Activated naive CD4-positive, alpha-beta T cell treated with anti-CD3 and anti-CD28 coated beads, Interleukin-2, amount 50 U/mL, for 24 hours (primary cell): ENCODE measurements at regions not wholly inside any gene's neighbourhood (a gene's known extent, or its start where the extent isn't known, plus 50 kb on each side); places are given as distances from the start of the nearest gene placed in this dataset.

Experiments
- H3K27ac Mint-ChIP-seq: one replicate; pipeline ENCODE4 v1.8.0; 2021; ENCODE audit warnings: mild to moderate bottlenecking, mixed read lengths
- H3K27me3 Mint-ChIP-seq: one replicate; pipeline ENCODE4 v1.8.0; 2021; ENCODE audit warnings: mixed read lengths
- H3K36me3 Mint-ChIP-seq: one replicate; pipeline ENCODE4 v1.8.0; 2021; ENCODE audit warnings: mixed read lengths
- H3K4me1 Mint-ChIP-seq: one replicate; pipeline ENCODE4 v1.8.0; 2021; ENCODE audit warnings: mixed read lengths
- H3K4me3 Mint-ChIP-seq: one replicate; pipeline ENCODE4 v1.8.0; 2021; ENCODE audit warnings: mild to moderate bottlenecking, mixed read lengths
- H3K9me3 Mint-ChIP-seq: one replicate; pipeline ENCODE4 v1.8.0; 2021; ENCODE audit warnings: mixed read lengths

DNA sequence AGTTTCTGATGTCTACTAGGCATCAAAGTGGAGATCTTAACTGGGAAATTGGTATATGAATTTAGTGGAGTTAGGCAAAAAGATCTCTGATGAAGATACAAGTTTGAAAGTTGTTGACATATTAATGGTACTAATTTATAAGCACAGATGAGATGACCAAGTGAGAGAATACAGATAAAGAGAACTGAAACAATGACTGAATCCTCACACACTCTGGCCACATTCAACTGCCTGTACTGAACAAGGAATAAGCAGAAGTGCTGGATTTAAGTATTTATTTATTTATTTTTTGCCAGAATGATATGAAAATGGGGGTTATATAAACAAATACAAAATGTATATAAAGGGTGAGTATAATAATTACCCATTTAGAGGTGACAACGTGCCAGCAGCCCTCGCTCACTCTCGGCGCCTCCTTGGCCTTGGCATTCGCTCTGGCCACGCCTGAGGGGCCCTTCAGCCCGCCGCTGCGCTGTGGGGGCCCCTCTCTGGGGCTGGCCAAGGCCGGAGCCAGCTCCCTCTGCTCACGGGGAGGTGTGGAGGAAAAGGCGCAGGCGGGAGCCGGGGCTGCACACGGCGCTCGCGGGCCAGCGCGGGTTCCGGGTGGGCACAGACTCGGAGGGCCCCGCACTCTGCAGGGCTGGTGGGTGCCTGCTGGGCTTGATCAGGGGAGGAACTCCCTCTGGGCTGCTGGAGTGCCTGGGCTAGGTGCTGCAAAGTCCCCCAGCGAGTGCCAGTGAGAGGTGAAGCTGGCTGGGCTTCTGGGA, 1363.9 kb upstream of the CRIM1 start:
- no peak overlapping the region for H3K4me3 Mint-ChIP-seq
- H3K4me1 Mint-ChIP-seq: no peaks in the 10 kb centered on the region
- H3K36me3 Mint-ChIP-seq: no peaks in the 10 kb centered on the region
- H3K9me3 Mint-ChIP-seq: peaks cover 8% of the 10 kb centered on the region
- no peaks in the 10 kb centered on the region for H3K27me3 Mint-ChIP-seq
- no peak overlapping the region for H3K27ac Mint-ChIP-seq

DNA sequence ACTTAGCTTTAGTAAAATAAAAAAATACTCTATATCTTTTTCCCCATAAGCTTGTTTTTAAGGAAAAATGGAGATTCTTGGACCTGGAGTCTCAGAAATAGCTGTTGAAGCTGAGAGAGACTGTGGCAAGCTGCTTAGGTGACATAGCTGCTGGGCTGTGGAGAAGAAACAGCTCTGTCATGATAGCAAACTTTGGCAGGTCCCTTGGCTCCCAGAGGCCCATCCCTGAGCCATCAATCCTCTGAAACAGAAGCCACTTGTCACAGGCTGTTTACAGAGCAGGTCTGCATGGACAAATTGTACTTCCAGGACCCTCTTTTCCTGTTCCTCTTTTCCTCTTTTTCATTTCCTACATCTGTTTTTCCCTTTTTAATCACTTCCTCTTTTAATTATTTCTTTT, 1370.1 kb upstream of the CRIM1 start:
- Mint-ChIP-seq H3K4me1 (no peaks in the 10 kb centered on the region), H3K27me3 (no peaks in the 10 kb centered on the region), H3K4me3 (no peak overlapping the region), H3K27ac (no peak overlapping the region), H3K9me3 (peaks cover 7% of the 10 kb centered on the region), H3K36me3 (no peaks in the 10 kb centered on the region)

DNA sequence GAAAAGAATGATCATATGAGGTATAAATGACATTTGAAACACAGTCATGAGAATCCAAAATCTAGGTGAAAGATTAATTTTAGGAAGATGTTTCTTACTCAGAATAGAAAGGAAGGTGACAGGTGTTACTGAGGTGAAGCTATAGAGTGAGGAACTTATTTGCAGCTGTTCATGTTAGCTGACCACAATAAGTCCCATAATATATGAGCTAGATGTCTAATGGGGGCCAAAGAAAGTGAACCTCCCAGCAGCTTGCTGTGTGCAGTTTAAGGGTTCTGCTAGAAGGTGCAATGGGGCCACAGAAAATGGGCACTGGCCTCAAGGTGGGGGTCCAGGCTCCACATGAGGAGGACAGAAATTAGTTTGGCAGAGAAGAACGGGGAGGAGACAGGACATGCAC, 1374.9 kb upstream of the CRIM1 start:
- Mint-ChIP-seq H3K9me3 (peaks cover 7% of the 10 kb centered on the region), H3K4me1 (no peaks in the 10 kb centered on the region), H3K27me3 (no peaks in the 10 kb centered on the region), H3K27ac (no peak overlapping the region), H3K4me3 (no peak overlapping the region), H3K36me3 (no peaks in the 10 kb centered on the region)

- H3K27ac Mint-ChIP-seq: no peak overlapping the region
- no peaks in the 10 kb centered on the region for H3K27me3 Mint-ChIP-seq
- H3K9me3 Mint-ChIP-seq: peaks cover 11% of the 10 kb centered on the region
- no peaks in the 10 kb centered on the region for H3K36me3 Mint-ChIP-seq
- H3K4me1 Mint-ChIP-seq: no peaks in the 10 kb centered on the region
- no peak overlapping the region for H3K4me3 Mint-ChIP-seq
These were observed 1376.4 kb upstream of the CRIM1 start for GRCh38 chr2:34979148-34979547.

DNA sequence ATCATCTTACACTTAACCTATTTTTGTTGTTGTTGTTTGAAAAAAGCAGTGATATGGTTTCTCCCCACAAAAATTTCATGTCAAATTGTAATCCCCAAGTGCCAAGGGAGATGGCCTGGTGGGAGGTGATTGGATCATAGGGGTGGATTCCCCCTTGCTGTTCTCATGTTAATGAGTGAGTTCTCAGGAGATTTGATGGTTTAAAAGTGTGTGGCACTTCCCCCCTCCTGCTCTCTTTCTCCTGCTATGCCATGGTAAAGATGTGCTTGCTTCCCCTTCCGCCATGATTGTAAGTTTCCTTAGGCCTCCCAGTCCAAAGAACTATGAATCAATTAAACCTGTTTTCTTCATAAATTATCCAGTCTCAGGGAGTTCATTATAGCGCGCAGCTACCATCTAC, 1362.7 kb upstream of the FAM98A start:
- Mint-ChIP-seq H3K27ac (no peak overlapping the region), H3K4me3 (no peak overlapping the region), H3K27me3 (no peaks in the 10 kb centered on the region)

DNA sequence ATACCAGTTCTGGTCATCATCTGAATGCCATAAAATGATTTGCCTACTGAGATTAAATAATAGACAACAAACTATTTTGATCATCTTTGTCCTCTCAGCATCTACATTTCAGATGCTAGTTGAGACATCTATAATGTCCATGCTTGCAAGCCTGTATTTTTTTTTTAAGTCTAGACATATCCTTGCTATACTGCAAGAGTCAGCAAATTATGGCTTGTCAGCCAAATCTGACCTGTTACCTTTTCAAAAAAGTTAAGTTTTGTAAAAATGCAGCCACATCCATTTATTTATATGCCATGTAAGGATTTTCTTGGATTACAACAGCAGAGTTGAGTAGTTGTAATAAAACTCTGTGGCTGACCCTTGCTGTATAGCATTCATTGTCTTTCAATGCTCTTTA, 1355.7 kb upstream of the FAM98A start:
- Mint-ChIP-seq H3K27me3 (no peaks in the 10 kb centered on the region), H3K4me1 (no peaks in the 10 kb centered on the region), H3K9me3 (no peaks in the 10 kb centered on the region), H3K4me3 (no peak overlapping the region), H3K36me3 (no peaks in the 10 kb centered on the region), H3K27ac (no peak overlapping the region)

More for the DNA sequence above, 1362.7 kb upstream of the FAM98A start:
- Mint-ChIP-seq H3K4me1 (no peaks in the 10 kb centered on the region), H3K9me3 (no peaks in the 10 kb centered on the region), H3K36me3 (no peaks in the 10 kb centered on the region)

GRCh38 chr2:34950797-34951196, 1351.7 kb upstream of the FAM98A start:
- H3K27ac Mint-ChIP-seq: no peak overlapping the region
- no peaks in the 10 kb centered on the region for H3K27me3 Mint-ChIP-seq
- no peaks in the 10 kb centered on the region for H3K4me1 Mint-ChIP-seq
- peaks cover 10% of the 10 kb centered on the region for H3K9me3 Mint-ChIP-seq
- H3K4me3 Mint-ChIP-seq: no peak overlapping the region
- H3K36me3 Mint-ChIP-seq: no peaks in the 10 kb centered on the region

- no peaks in the 10 kb centered on the region for H3K4me1 Mint-ChIP-seq
- no peak overlapping the region for H3K27ac Mint-ChIP-seq
- no peak overlapping the region for H3K4me3 Mint-ChIP-seq
- H3K9me3 Mint-ChIP-seq: peaks cover 10% of the 10 kb centered on the region
- H3K36me3 Mint-ChIP-seq: no peaks in the 10 kb centered on the region
- H3K27me3 Mint-ChIP-seq: no peaks in the 10 kb centered on the region
These were observed 1350.2 kb upstream of the FAM98A start for GRCh38 chr2:34949316-34949715.

GRCh38 chr2:34936089-34936488, 1337.0 kb upstream of the FAM98A start:
- H3K27ac Mint-ChIP-seq: no peak overlapping the region
- H3K4me3 Mint-ChIP-seq: no peak overlapping the region
- no peaks in the 10 kb centered on the region for H3K27me3 Mint-ChIP-seq
- H3K4me1 Mint-ChIP-seq: no peaks in the 10 kb centered on the region
- H3K36me3 Mint-ChIP-seq: no peaks in the 10 kb centered on the region
- H3K9me3 Mint-ChIP-seq: peaks cover 6% of the 10 kb centered on the region

DNA sequence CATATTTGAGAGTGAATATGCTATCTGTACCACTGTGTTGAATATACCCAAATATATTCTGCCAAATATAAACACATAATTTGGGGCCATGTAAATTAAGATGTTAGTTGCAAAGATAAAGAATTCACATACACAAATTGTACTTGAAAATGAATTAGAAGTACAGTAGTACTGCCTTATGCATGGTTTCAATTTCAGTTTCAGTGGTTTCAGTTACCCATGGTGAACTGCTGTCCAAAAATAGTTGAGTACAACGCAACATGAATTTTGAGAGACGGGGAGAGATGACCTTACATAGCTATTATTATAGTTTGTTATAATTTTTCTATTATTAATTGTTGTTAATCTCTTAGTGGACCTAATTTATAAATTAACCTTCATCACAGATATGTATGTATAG, 1313.0 kb upstream of the FAM98A start:
- no peaks in the 10 kb centered on the region for H3K27me3 Mint-ChIP-seq
- peaks cover 13% of the 10 kb centered on the region for H3K9me3 Mint-ChIP-seq
- H3K36me3 Mint-ChIP-seq: no peaks in the 10 kb centered on the region
- H3K4me1 Mint-ChIP-seq: no peaks in the 10 kb centered on the region
- H3K27ac Mint-ChIP-seq: no peak overlapping the region
- H3K4me3 Mint-ChIP-seq: no peak overlapping the region

- Mint-ChIP-seq H3K4me3 (no peak overlapping the region), H3K4me1 (no peaks in the 10 kb centered on the region), H3K36me3 (no peaks in the 10 kb centered on the region), H3K27ac (no peak overlapping the region), H3K9me3 (peaks cover 5% of the 10 kb centered on the region), H3K27me3 (no peaks in the 10 kb centered on the region)
These were observed 1311.0 kb upstream of the FAM98A start for GRCh38 chr2:34909992-34910705.

DNA sequence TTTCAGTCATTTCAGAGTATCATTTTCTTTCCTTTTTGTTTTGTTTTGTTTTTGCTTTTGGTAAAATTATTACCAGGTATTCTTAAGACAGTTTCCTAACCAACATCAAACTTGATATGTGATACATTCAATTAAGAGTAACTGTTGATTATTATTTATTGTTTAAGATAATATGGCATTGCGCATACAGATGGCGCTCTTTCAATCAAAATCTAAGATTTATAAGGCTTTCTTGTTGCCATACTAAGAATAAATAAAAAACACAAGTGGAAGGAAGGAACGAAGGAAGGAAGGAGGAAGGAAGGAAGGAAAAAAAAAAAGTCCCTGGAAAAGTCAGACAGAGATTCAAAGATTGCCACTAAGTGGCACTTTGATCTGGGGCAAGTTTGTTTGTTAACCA, 1308.7 kb upstream of the FAM98A start:
- H3K4me3 Mint-ChIP-seq: no peak overlapping the region
- no peaks in the 10 kb centered on the region for H3K27me3 Mint-ChIP-seq
- H3K9me3 Mint-ChIP-seq: peaks cover 5% of the 10 kb centered on the region
- H3K27ac Mint-ChIP-seq: no peak overlapping the region
- no peaks in the 10 kb centered on the region for H3K4me1 Mint-ChIP-seq
- no peaks in the 10 kb centered on the region for H3K36me3 Mint-ChIP-seq

DNA sequence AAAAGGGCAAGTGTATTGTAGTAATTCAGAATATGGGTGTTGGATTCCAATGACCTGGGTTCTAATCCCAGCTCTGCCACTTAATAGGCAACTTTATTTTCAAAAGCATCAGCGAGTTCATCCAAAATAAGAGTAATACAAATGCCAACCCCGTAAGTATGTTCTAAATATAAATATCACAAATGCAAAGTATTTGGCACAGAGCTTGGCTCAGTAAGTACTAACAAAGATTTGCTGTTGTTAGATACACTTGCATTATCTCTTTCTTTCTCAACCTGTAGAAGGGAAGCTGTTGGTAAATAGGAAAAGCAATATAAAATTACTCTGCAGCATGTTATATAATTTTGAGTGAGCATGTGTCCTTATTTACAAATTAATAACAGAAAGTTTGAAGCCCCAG, 1302.6 kb upstream of the FAM98A start:
- H3K27ac Mint-ChIP-seq: no peak overlapping the region
- no peaks in the 10 kb centered on the region for H3K9me3 Mint-ChIP-seq
- H3K4me3 Mint-ChIP-seq: no peak overlapping the region
- H3K27me3 Mint-ChIP-seq: no peaks in the 10 kb centered on the region
- no peaks in the 10 kb centered on the region for H3K36me3 Mint-ChIP-seq
- no peaks in the 10 kb centered on the region for H3K4me1 Mint-ChIP-seq

GRCh38 chr2:34899079-34899478, 1300.0 kb upstream of the FAM98A start:
- Mint-ChIP-seq H3K27me3 (no peaks in the 10 kb centered on the region), H3K4me1 (no peaks in the 10 kb centered on the region)

GRCh38 chr2:34892766-34893165, 1293.7 kb upstream of the FAM98A start:
- Mint-ChIP-seq H3K4me3 (no peak overlapping the region), H3K9me3 (peaks cover 7% of the 10 kb centered on the region), H3K27ac (no peak overlapping the region)

More at GRCh38 chr2:34899079-34899478, 1300.0 kb upstream of the FAM98A start:
- no peak overlapping the region for H3K27ac Mint-ChIP-seq
- H3K4me3 Mint-ChIP-seq: no peak overlapping the region
- H3K36me3 Mint-ChIP-seq: no peaks in the 10 kb centered on the region
- H3K9me3 Mint-ChIP-seq: no peaks in the 10 kb centered on the region

GRCh38 chr2:34892256-34892655, 1293.2 kb upstream of the FAM98A start:
- peaks cover 7% of the 10 kb centered on the region for H3K9me3 Mint-ChIP-seq
- no peaks in the 10 kb centered on the region for H3K4me1 Mint-ChIP-seq
- H3K4me3 Mint-ChIP-seq: no peak overlapping the region
- H3K36me3 Mint-ChIP-seq: no peaks in the 10 kb centered on the region
- H3K27me3 Mint-ChIP-seq: no peaks in the 10 kb centered on the region
- no peak overlapping the region for H3K27ac Mint-ChIP-seq

More at GRCh38 chr2:34892766-34893165, 1293.7 kb upstream of the FAM98A start:
- no peaks in the 10 kb centered on the region for H3K4me1 Mint-ChIP-seq
- H3K36me3 Mint-ChIP-seq: no peaks in the 10 kb centered on the region
- H3K27me3 Mint-ChIP-seq: no peaks in the 10 kb centered on the region
